ENCODE measurements at regions not wholly inside any gene's neighbourhood (a gene's known extent, or its start where the extent isn't known, plus 50 kb on each side); places are given as distances from the start of the nearest gene placed in this dataset.

DNA sequence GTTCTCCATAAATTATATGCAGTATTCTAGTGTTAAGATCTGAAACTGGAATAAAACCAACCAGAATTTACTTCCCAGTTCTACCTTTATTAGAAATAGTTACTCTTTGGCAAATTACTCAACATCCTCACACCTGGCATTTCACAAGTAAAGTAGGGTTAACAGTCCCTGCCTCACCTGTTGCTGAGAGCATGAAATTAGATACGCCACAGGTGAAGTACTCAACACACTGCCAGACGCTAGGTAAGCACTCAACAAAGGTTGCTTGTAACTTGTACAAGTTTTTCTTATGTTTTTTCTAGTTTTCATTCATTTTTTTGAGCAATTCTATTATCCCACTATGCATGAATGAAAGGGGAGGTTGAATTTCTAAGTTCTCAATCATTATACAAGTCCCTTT lies 267.6 kb upstream of the ARHGAP42 start:
- TF ChIP-seq, protein P1, sequence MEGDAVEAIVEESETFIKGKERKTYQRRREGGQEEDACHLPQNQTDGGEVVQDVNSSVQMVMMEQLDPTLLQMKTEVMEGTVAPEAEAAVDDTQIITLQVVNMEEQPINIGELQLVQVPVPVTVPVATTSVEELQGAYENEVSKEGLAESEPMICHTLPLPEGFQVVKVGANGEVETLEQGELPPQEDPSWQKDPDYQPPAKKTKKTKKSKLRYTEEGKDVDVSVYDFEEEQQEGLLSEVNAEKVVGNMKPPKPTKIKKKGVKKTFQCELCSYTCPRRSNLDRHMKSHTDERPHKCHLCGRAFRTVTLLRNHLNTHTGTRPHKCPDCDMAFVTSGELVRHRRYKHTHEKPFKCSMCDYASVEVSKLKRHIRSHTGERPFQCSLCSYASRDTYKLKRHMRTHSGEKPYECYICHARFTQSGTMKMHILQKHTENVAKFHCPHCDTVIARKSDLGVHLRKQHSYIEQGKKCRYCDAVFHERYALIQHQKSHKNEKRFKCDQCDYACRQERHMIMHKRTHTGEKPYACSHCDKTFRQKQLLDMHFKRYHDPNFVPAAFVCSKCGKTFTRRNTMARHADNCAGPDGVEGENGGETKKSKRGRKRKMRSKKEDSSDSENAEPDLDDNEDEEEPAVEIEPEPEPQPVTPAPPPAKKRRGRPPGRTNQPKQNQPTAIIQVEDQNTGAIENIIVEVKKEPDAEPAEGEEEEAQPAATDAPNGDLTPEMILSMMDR (IDR thresholded peaks at IDR 0.05), result no peak

DNA sequence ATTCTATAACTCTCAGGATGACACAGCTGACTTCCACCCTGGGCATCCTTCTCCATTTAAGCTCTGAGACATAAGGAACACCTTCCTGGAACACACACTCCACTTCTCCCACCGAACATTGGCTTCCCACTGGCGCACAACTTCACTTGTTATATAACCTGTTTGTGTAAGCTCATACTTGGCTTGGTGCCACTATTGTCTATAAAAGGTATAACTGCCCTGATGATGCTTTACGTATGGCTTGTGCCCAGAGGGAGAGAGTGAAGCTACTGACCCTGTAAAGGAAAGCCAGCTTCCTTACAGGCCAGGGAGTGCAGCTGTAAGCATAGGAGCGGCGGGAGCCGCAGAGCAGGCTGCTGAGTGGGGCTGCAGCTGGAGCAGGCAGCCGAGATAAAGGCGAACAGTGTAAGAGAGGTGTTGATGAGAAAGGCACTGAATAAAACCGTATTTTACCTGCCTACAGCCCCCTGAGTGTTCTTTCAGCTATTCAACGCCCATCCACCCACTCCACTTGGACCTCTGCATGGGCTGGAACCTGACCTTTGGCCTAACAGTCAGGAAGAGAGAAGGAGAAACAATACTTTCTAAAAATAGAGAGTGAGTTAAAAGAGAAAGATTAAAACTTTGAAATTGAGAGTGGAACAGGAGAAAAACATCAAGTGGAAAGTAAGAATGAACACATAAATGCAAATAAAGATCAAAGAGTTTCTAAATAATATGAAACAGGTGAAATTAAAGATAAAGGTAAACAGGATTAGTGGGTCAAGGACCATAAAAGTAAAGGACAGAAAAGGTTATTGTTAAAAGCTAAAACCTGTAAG lies 252.1 kb upstream of the ARHGAP42 start:
- TF ChIP-seq, protein P1 (IDR thresholded peaks at IDR 0.05), result no peak

DNA sequence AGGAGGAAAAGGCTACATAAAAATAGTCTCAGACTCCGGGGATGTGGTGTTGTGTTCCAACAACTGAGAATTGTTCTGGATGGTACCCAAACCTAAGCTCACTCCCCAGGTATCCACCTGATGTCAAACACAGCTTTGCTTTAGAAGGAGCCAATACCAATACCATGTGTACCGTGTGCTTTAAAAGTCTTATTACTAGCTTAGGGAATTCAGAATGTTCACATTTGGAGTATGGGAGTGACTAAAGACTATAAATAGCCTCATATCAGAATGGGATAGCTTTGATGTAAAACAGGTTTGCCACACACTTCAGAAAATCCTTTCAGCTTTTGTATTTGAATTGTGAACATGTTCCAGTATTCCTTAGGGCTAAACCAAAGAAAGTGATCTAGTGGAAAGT lies 248.7 kb upstream of the ARHGAP42 start:
- TF ChIP-seq, protein P1 (IDR thresholded peaks at IDR 0.05), result no peak

DNA sequence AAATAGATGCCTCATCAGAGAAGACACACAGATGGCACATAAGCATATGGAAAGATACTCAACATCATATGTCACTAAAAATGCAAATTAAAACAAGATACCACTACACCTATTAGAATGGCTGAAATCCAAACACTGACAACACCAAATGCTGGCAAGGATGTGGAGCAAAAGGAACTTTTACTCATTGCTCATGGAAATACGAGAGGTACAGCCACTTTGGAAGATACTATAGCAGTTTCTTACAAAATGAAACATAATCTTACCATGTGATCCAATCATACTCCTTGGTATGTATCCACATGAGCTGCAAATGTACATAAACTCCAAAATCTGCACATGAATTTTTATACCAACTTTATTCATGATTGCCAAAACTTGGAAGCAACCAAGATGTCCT lies 246.0 kb upstream of the ARHGAP42 start:
- TF ChIP-seq, protein P1 (IDR thresholded peaks at IDR 0.05), result no peak

DNA sequence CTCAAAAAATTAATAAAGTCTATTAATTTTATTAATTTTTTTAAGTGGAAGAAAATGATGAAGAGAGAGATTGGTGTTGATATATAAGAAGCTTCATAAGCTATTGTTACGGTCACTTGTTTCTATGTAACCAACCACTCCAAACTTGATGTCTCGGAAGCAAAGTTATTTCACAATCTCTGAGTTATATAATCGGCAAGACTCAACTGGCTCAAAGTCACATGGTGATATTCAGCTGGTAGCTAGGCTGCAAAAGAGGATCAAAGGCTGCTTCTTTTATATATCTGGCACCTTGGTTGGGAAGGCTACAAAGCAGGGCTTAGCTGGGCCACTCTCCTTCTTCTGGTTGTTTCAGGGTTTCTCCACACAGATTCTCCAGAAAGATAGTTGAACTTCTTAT lies 245.1 kb upstream of the ARHGAP42 start:
- TF ChIP-seq, protein P1 (IDR thresholded peaks at IDR 0.05), result no peak

DNA sequence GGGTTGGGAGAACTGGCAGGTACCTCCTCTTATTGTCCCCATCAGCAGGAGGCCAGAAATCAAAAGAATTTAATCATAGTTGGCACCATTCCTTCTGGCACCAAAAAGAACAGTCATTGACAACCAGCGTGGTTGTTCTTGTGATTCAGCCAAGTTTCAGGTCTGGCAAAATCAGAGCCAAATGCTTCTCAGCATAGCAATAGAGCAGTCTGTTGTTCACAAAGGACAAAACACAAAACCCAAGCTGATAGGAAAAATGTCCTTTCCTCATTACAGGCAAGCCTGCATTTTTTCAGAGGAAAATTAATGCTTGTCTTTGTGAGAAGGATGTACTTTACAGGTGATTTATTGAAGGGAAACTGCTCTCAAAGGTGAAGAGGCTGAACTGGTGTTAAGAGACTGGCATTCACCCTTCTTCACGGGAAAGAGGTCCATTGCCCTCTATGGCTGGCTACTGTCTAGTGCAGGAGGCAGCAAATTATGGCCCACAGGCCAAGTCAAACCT lies 241.8 kb upstream of the ARHGAP42 start:
- TF ChIP-seq, protein P1 (IDR thresholded peaks at IDR 0.05), result peak; percentile 77

DNA sequence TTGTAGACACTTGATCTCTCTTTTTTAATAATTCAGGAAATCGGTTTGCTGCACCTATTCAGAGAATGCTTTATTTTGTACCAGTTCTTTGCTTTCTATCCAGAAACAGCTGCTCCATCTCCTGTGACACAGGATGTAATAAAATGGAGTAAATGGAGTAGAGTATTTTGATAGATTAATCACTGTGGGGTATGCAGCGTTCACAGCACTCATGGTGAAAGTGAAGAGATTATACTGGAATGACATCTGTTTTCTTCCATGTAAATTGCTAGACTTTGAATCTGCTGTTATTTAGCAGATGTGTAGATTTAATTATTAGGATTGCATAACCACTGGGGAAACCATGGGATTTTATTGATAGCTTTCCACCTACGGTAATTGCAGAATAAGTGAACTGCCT lies 227.3 kb upstream of the ARHGAP42 start:
- TF ChIP-seq, protein P1 (IDR thresholded peaks at IDR 0.05), result no peak

All from LNCAP (cell line).